Germinal center (tissue), 1 donor: ENCODE measurements at regions not wholly inside any gene's neighbourhood (a gene's known extent, or its start where the extent isn't known, plus 50 kb on each side); places are given as distances from the start of the nearest gene placed in this dataset.
"Not testable (repeated sequence)": the region's sequence is repeated elsewhere in the genome, so short reads cannot be mapped to it uniquely, and the experiment has no call there.

Experiments used
- DNase-seq: peaks from one replicate; pipeline ENCODE4 v3.0.0; 2012; ENCODE audit warnings: mixed read lengths, low spot score

DNA sequence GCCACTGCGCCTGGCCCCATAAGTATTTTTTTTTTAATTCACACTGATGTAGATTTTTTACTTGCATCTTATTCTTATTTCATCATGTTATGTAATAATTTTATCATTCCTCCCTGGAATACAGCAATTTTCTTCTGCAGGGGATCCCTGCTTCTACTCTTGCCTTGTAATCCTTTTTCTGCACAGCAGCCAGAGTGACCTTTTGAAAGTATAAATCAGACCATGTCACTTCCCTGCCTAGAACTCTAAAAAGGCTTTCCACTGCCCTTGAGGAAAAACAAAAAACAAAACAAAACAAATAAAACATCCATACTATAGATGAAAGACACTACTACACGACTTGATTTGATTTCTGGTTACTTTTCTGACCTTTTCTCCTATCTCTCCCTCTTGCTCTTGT, 1334.7 kb downstream of the REEP3 start:
- no peak for DNase-seq

GRCh38 chr10:64859911-64860310, 1338.7 kb downstream of the REEP3 start:
- no peak for DNase-seq

DNA sequence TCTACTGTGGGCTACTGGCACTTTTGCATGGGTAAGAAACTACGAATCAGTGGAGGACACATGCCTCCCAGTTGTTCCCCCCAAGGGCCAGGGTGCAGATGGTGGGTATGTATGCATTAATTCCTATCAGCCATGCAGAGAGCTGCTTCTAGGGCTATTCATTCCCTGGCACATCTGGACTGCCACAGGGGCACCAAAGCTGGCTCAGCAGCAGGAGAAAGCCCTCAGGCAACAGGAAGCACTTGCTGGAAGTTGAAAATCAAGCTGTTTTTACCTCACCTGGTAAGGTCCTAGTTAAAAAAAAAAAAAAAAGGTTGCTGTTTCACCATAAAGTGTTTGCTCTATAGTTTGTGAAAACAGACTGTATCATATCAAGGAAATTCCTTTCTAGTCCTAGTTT, 1342.6 kb downstream of the REEP3 start:
- DNase-seq: no peak

DNA sequence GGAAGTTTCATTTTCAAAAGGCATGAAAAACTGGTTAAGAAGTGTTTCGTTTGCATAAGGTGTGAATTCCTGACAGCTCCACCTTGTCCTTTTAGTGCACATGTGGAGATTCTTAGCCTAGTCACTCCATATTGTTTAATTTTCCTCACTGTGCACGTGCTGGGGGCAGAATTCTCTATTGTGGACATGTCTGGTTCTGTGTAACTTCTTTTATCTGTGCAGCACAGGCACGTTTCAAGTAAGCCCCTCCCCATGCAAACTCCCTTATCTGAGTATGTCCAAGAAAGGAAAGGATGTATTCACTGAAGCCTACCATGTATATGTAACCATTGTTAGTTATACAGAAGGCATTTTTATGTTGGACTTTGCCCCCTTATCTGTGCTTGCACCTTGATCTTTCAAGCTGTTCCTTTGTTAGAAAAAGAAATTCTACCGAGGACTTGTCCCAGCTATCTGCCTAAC, 1346.3 kb downstream of the REEP3 start:
- no peak for DNase-seq

GRCh38 chr10:64873088-64873487, 1351.9 kb downstream of the REEP3 start:
- no peak for DNase-seq

- DNase-seq: no peak
Measured at GRCh38 chr10:64873959-64874358, 1352.8 kb downstream of the REEP3 start.

GRCh38 chr10:64880546-64880945, 1359.3 kb downstream of the REEP3 start:
- no peak for DNase-seq

- DNase-seq: no peak
Measured at GRCh38 chr10:64881257-64881656, 1360.1 kb downstream of the REEP3 start.

DNA sequence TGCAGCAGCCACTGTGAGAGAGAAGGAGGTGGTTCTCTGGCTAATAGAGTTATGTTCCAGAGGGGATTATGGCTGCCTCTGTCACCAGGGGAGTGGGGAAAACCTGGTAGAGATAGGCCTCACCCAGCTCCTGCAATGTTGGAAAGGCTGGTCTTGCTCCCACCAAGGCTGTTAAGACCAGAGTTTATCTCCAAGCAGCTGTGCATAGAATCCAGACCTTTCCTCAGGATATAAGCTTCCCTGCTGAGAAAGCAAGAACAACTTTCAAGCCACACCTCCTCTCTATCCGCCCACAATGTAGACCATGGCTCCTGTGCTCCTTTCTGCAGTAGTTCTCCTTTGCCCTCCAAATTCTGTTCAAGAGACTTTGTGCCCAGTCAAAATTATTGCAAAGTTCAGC, 1375.4 kb downstream of the REEP3 start:
- no peak for DNase-seq

- not testable (repeated sequence) for DNase-seq
Measured at GRCh38 chr10:64906311-64906710, 1385.1 kb downstream of the REEP3 start.

DNA sequence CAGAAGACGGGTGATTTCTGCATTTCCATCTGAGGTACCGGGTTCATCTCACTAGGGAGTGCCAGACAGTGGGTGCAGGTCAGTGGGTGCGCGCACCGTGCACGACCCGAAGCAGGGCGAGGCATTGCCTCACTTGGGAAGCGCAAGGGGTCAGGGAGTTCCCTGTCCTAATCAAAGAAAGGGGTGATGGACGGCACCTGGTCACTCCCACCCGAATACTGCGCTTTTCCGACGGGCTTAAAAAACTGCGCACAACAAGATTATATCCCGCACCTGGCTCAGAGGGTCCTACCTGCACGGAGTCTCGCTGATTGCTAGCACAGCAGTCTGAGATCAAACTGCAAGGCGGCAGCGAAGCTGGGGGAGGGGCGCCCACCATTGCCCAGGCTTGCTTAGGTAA, 1403.1 kb downstream of the REEP3 start:
- DNase-seq: not testable (repeated sequence)

DNA sequence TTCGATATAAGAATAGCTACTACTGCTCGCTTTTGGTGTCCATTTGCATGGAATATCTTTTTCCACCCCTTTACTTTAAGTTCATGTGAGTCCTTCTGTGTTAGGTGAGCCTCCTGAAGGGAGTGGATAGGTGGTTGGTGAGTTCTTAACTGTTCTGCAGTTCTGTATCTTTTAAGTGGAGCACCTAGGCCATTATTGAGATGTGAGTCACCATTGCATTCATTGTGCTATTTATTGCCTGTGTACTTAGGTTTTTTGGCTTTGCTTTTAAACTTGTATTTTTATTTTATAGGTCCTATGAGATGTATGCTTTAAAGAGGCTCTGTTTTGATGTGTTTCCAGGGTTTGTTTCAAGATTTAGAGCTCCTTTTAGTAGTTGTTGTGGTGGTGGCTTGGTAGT, 1430.8 kb downstream of the REEP3 start:
- DNase-seq: no peak

DNA sequence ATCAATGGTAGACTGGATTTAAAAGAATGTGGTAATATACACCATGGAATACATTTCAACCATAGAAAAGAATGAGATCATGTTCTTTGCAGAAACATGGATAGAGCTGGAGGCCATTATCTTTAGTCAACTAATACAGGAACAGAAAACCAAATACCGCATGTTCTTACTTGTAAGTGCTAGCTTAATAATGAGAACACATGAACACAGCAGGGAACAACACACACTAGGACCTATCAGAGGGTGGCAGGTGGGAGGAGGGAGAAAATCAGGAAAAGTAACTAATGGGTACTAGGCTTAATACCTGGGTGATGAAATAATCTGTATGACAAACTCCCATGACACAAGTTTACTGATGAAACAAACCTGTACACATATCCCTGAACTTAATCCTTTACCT, 1435.2 kb downstream of the REEP3 start:
- DNase-seq: no peak

GRCh38 chr10:64959116-64959515, 1437.9 kb downstream of the REEP3 start:
- DNase-seq: no peak

GRCh38 chr10:64959883-64960282, 1438.7 kb downstream of the REEP3 start:
- no peak for DNase-seq

- DNase-seq: no peak
Measured at GRCh38 chr10:64973391-64973790, 1452.2 kb downstream of the REEP3 start.

GRCh38 chr10:64976150-64976549, 1454.9 kb downstream of the REEP3 start:
- no peak for DNase-seq

- DNase-seq: no peak
Measured at GRCh38 chr10:64977915-64978314, 1456.7 kb downstream of the REEP3 start.

GRCh38 chr10:64996886-64997285, 1475.7 kb downstream of the REEP3 start:
- DNase-seq: no peak

GRCh38 chr10:65010845-65011244, 1489.6 kb downstream of the REEP3 start:
- DNase-seq: no peak

DNA sequence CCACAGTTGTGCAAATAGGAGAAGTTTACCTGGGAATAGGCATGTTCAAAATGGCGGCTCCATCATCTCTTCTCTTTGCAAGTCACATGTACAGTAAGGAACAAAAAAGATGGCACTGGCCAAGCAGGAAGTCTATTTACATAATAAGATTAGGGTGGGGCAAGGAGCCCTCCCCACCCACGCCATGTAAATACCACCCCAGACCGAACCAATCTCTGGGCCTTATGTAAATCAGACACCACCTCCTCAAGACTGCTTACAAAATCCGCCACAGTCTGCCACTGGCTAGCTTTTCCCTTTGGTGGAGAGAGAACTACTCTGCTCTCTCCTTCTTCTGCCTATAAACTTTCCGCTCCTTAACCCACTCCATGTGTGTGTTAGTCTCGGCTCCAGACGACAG, 1496.3 kb downstream of the REEP3 start:
- no peak for DNase-seq

- DNase-seq: no peak
Measured at GRCh38 chr10:65024886-65025285, 1503.7 kb downstream of the REEP3 start.

- no peak for DNase-seq
Measured at GRCh38 chr10:65030263-65030662, 1509.1 kb downstream of the REEP3 start.

DNA sequence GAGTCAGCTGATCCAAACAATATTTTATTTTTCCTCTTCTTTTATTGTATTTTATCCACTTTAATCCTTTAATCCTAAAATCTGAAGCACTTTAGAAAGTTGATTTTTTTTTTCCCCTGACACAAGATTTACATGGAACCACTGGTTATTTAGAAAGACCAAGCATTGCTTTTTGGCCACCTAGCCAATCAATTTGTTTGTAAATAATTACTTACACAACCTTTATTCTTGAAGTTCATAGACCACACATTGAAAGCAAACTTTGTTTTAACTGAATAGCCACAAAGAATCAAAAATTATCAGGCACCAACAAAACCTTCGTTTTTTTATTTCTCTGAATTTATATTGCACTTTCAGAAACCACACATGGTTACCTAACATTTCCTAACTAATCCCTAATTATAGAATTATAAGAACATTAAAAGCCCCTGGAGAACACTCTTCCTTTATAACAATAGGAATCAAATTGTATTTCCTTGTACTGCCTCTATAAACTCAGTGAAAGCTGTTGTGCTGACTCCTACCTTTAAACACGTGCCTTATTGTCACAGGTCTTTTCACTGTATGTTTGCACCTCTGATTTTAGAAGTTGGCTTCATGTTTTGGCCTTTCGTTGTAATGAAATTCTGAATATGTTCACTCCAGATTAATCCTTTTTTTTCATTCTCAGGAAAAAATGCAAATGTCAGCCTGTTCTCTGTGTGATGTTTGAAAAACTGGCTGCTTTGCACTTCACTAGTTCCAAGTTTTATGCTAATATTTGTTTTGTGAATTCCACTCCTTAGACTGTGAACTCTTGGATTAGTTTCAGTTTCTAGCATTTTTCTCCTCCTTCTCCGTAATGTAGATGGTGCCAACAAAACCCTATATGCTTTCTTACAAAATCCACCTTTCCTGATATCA, 1511.9 kb downstream of the REEP3 start:
- no peak for DNase-seq
